HG03520 (cell line): ENCODE measurements at regions not wholly inside any gene's neighbourhood (a gene's known extent, or its start where the extent isn't known, plus 50 kb on each side); places are given as distances from the start of the nearest gene placed in this dataset.
"Not testable (repeated sequence)": the region's sequence is repeated elsewhere in the genome, so short reads cannot be mapped to it uniquely, and the experiment has no call there.

Experiments used
- ATAC-seq: cut with Tn5 transposase; IDR thresholded peaks from one replicate; pipeline ENCODE4 v1.9.1; 2021; ENCODE audit warnings: mild to moderate bottlenecking, moderate library complexity; ENCODE audit not compliant: unreplicated experiment

DNA sequence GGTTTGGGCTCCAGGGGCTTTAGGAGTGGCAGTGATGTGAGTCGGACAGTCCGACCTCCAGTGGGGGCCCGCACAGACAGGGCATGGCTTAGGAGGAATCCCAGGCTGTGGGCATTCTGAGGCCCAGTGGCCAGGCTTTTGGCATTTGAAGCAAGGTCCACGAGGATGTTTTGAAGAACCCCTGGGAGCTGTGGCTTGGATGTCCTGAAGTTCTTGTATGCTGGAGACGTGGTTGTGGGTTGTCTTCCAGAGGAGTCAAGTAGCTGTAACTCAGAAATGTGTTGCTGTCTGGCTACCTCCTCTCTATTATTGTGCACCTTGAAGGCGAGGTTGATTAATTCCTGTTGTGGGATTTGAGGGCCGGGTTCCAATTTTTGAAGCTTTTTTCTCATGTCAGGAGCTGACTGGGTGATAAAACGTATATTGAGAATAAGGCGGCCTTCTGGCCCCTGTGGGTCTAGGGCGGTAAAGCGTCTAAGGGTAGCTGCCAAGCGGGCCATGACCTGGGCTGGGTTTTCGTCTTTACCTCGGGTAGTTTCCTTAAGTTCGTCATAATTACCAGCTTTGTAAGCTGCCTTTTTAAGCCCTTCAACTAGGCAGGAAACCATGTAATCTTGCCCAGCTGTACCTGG, 67.3 kb upstream of the EZR start:
- not testable (repeated sequence) for ATAC-seq

DNA sequence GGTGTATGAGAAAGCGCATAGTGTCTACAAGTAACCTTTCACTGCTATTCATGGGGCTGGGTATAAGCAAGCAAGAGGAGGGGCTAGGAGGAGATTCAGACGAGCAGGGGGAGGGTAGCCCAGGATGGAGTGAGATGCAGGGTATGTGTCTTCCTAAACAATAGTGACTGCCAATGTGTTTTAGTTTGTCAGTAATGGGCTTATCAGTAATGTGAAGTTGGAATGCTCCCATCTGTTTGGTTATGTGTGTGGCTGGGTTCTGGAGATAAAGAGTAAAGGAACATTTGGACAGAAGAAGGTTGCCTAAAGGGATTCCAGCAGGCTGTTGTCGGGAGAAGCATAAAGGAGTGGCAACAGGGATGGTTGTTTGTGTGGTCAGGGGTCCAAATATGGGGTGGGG, 62.7 kb upstream of the EZR start:
- ATAC-seq, result not testable (repeated sequence)

DNA sequence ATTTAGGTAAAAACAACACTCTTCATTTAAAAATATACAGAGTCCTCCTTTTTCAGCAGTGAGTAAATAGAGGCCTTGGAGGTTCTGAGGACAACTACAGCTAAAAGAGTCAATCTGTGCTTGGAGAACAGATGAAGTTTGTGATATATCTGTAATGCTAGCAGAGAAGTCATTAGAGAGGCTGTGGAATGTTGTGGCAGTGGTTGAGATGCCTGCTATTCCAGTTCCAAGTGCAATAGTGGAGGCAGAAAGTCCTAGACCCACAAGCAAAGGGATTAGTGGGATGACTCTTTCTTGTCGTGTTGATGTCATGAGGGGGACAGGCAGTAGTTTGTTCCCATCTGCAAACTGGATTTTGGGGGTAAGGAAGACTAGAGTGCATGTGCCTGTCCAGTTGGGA, 62.1 kb upstream of the EZR start:
- not testable (repeated sequence) for ATAC-seq

DNA sequence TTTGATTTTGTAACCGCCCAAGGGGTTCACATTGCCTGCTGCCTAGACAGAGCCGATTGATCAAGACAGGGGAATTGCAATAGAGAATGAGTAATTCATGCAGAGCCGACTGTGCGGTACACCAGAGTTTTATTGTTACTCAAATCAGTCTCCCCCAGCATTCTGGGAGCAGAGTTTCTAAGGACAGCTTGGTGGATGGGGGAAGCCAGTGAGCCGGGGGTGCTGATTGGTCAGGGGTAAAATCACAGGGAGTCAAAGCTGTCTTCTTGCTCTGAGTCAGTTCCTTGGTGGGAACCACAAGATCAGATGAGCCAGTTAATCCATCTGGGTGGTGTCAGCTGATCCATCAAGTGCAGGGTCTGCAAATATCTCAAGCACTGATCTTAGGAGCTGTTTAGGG, 60.0 kb upstream of the EZR start:
- no peak for ATAC-seq

DNA sequence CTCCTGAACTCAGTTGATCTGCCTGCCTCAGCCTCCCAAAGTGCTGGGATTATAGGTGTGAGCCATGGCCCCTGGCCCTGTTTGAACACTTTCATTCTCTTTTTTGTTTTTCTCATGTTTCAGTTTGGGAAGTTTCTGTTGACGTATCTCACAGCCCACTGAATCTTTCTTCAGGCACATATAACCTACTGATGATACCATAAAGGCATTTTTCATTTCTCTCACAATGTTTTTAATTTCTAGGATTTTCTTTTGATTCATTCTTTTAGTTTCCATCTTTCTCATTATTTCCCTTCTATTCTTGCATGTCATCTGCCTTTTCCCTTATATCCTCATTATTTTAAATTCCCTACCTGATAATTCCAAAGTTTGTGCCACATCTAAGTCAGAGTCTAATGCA, 58.5 kb upstream of the EZR start:
- ATAC-seq, result no peak

DNA sequence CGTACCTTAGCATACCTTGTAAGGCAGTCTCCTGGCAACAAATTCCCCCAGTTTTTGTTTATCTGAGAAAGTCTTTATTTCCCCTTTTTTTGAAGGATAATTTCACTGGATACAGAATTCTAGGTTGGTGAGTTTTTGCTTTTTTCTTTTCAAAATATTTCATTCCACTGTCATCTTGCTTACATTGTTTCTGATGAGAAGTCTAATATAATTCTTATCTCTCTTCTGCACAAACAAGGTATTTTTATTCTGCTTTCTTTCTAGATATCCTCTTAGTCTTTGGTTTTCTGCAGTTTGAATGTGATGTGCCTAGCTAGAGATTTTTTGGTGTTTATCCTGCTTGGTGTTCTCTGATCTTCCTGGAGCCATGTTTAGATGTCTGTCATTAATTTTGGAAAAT, 57.7 kb upstream of the EZR start:
- ATAC-seq, result no peak

DNA sequence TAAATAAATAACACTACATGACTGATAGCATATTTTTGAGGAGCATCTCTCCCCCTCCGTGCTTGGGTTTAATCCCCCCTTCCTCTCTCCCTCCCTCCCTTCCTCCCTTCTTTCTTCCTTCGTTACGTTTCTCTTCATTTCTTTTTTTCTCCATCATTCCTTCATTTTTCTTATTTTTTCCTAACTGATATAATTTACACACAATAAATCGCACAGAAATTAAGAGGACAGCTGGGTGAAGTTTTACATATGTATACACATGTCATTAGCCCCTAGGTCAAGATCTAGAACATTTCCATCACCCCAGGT, 51.4 kb upstream of the EZR start:
- no peak for ATAC-seq

DNA sequence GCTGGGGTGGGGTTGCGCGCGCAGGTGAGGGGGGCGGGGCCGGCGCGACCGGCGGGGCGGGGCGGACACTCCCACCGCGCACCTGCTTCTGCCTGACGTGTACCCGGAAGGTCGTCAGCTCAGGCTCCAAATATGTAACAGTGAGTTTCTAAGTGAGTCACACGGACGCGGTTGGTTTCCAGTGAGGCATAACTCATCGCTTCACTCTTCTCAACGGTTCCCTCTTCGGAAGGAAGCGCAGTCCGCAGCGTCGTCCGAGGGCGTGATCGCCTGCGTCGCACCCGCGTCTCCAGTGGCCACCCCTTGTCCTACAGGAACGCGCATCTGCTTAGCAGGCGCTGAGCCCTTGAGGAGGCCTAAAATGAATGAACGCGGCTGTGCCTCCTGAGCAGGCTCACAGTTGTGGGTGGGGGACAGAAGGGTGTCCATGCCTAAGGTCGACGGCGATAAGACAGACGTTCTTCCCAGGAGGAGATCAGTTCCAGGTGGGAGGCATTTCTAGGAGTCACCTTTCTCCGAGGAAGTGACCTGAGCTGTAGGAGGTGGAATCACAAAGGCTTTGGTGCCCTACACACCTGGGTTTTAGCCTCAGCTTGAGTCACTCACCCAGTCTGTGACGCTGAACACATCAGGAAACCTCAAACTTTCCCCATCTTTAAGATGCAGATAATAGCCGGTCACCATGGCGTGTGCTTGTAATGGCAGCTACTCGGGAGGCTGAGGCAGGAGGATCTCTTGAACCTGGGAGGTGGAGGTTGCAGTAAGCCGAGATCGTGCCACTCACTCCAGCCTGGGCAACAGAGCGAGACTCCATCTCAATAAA, 50.9 kb upstream of the EZR start:
- ATAC-seq, result peak; percentile 94

DNA sequence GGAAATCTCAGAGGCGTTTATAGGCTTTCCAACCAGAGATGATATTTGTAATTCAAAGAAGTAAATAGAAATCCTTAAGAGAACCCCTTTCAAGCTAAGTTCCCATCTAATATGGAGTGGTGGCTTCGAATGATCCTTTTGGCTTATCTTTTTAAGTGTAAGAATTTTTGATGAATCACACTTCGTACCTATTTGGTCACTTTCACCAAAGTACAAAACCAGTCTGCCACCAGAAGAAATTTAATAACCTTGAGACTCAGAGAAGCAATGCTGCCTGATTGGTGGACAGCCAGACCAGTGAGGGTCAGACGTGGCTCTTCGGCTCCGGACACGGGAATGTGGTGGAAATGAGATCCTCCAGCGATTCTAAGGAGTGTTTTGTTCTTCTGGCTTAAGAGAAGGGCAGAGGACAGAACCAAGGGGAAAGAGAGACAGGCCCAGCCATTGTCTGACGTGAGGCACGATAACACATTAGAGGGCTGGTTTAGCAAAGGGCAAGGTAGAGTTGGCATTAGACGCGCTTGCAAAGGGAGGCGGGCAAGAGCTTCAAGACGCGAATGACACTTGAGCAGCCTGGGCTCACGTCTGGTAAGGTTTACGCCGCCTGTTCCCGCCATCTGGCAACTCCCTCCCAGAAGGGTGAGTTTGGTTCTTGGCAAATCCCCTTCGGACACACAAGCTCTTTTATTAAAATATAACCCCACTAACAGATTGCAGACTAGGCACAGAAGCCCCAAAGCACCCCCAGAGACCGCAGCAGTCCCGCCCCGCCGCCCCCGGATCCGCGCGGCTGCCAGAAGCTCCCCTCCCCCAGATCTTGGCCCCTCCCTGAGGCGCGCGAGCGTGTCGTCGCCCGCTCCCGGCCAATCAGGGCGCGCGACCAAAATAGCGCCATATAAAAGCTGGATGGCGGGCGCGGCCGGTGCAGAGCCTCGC, 50.0 kb upstream of the EZR start:
- ATAC-seq, result peak; percentile 68
